Memory B cell (primary cell): ENCODE measurements at regions not wholly inside any gene's neighbourhood (a gene's known extent, or its start where the extent isn't known, plus 50 kb on each side); places are given as distances from the start of the nearest gene placed in this dataset.
"Not testable (repeated sequence)": the region's sequence is repeated elsewhere in the genome, so short reads cannot be mapped to it uniquely, and the experiment has no call there.

Experiments used
- ATAC-seq: fragments of 150-1000 bp; cut with Tn5 transposase; 2 replicates; pipeline ENCODE4 v1.10.0; 2021; ENCODE audit warnings: low read depth, mild to moderate bottlenecking, moderate library complexity
- DNase-seq, 2 donors: peaks; one replicate each; pipeline ENCODE4 v3.0.0; 2022; ENCODE audit warnings: low spot score in 2 of 2
- H3K27ac Mint-ChIP-seq: one replicate; pipeline ENCODE4 v1.8.0; 2022; ENCODE audit warnings: mild to moderate bottlenecking, moderate library complexity, mixed read lengths
- H3K27me3 Mint-ChIP-seq: one replicate; pipeline ENCODE4 v1.8.0; 2022; ENCODE audit warnings: mixed read lengths
- H3K36me3 Mint-ChIP-seq: one replicate; pipeline ENCODE4 v1.8.0; 2022; ENCODE audit warnings: mild to moderate bottlenecking, mixed read lengths
- H3K4me1 Mint-ChIP-seq: one replicate; pipeline ENCODE4 v1.8.0; 2022; ENCODE audit warnings: mixed read lengths
- H3K4me3 Mint-ChIP-seq: one replicate; pipeline ENCODE4 v1.8.0; 2022; ENCODE audit warnings: mild to moderate bottlenecking, moderate library complexity, mixed read lengths
- H3K9me3 Mint-ChIP-seq: one replicate; pipeline ENCODE4 v1.8.0; 2022; ENCODE audit warnings: mixed read lengths

GRCh38 chr14:101288436-101289229 is 272.7 kb upstream of the DIO3 start:
- Mint-ChIP-seq H3K9me3 (peaks cover 5% of the 10 kb centered on the region), H3K4me3 (no peak overlapping the region), H3K27ac (no peak overlapping the region), H3K36me3 (no peaks in the 10 kb centered on the region), H3K4me1 (no peaks in the 10 kb centered on the region), H3K27me3 (peaks cover 6% of the 10 kb centered on the region)
- DNase-seq = no peak
- no peak for ATAC-seq

- H3K4me3 Mint-ChIP-seq = no peak overlapping the region
- peaks cover 5% of the 10 kb centered on the region for H3K9me3 Mint-ChIP-seq
- no peaks in the 10 kb centered on the region for H3K36me3 Mint-ChIP-seq
- no peaks in the 10 kb centered on the region for H3K4me1 Mint-ChIP-seq
- peaks cover 6% of the 10 kb centered on the region for H3K27me3 Mint-ChIP-seq
- ATAC-seq (no peak), DNase-seq (no peak)
- H3K27ac Mint-ChIP-seq = no peak overlapping the region
Measured at GRCh38 chr14:101289230-101289690, 272.0 kb upstream of the DIO3 start.

GRCh38 chr14:101289911-101290310 is 271.4 kb upstream of the DIO3 start:
- Mint-ChIP-seq H3K27me3 (peaks cover 6% of the 10 kb centered on the region), H3K36me3 (no peaks in the 10 kb centered on the region), H3K4me3 (no peak overlapping the region), H3K4me1 (no peaks in the 10 kb centered on the region), H3K27ac (no peak overlapping the region), H3K9me3 (peaks cover 5% of the 10 kb centered on the region)
- ATAC-seq (no peak), DNase-seq (no peak)

- H3K27me3 Mint-ChIP-seq = peaks cover 2% of the 10 kb centered on the region
- ATAC-seq (no peak), DNase-seq (no peak)
- no peaks in the 10 kb centered on the region for H3K36me3 Mint-ChIP-seq
- H3K4me3 Mint-ChIP-seq = no peak overlapping the region
- peaks cover 5% of the 10 kb centered on the region for H3K9me3 Mint-ChIP-seq
- H3K27ac Mint-ChIP-seq = no peak overlapping the region
- H3K4me1 Mint-ChIP-seq = no peaks in the 10 kb centered on the region
Measured at GRCh38 chr14:101290611-101291010, 270.7 kb upstream of the DIO3 start.

- H3K4me3 Mint-ChIP-seq = no peak overlapping the region
- no peaks in the 10 kb centered on the region for H3K4me1 Mint-ChIP-seq
- H3K27ac Mint-ChIP-seq = no peak overlapping the region
- DNase-seq (no peak), ATAC-seq (no peak)
- H3K27me3 Mint-ChIP-seq = peaks cover 2% of the 10 kb centered on the region
- peaks cover 11% of the 10 kb centered on the region for H3K9me3 Mint-ChIP-seq
- no peaks in the 10 kb centered on the region for H3K36me3 Mint-ChIP-seq
Measured at GRCh38 chr14:101291390-101291789, 269.9 kb upstream of the DIO3 start.

GRCh38 chr14:101292448-101292847 is 268.8 kb upstream of the DIO3 start:
- ATAC-seq (no peak), DNase-seq (no peak)
- Mint-ChIP-seq H3K4me3 (no peak overlapping the region), H3K9me3 (peaks cover 12% of the 10 kb centered on the region), H3K4me1 (no peaks in the 10 kb centered on the region), H3K27ac (no peak overlapping the region), H3K27me3 (peaks cover 2% of the 10 kb centered on the region), H3K36me3 (peaks cover 2% of the 10 kb centered on the region)

GRCh38 chr14:101293605-101294004 is 267.7 kb upstream of the DIO3 start:
- no peak for ATAC-seq
- Mint-ChIP-seq H3K36me3 (peaks cover 2% of the 10 kb centered on the region), H3K4me1 (no peaks in the 10 kb centered on the region), H3K4me3 (no peak overlapping the region), H3K27ac (no peak overlapping the region), H3K27me3 (peaks cover 2% of the 10 kb centered on the region), H3K9me3 (peaks cover 16% of the 10 kb centered on the region)
- DNase-seq = no peak

- H3K27me3 Mint-ChIP-seq = peaks cover 2% of the 10 kb centered on the region
- DNase-seq (no peak), ATAC-seq (no peak)
- H3K4me1 Mint-ChIP-seq = no peaks in the 10 kb centered on the region
- no peak overlapping the region for H3K4me3 Mint-ChIP-seq
- H3K9me3 Mint-ChIP-seq = peaks cover 16% of the 10 kb centered on the region
- peaks cover 2% of the 10 kb centered on the region for H3K36me3 Mint-ChIP-seq
- no peak overlapping the region for H3K27ac Mint-ChIP-seq
Measured at GRCh38 chr14:101294136-101294535, 267.2 kb upstream of the DIO3 start.

GRCh38 chr14:101299781-101300180 is 261.5 kb upstream of the DIO3 start:
- H3K9me3 Mint-ChIP-seq = peaks cover 17% of the 10 kb centered on the region
- not testable (repeated sequence) for H3K4me1 Mint-ChIP-seq, H3K4me3 Mint-ChIP-seq, H3K27me3 Mint-ChIP-seq, DNase-seq, H3K36me3 Mint-ChIP-seq, ATAC-seq, H3K27ac Mint-ChIP-seq

GRCh38 chr14:101301011-101301410 is 260.3 kb upstream of the DIO3 start:
- Mint-ChIP-seq H3K36me3 (peaks cover 2% of the 10 kb centered on the region), H3K9me3 (peaks cover 15% of the 10 kb centered on the region), H3K27me3 (no peaks in the 10 kb centered on the region), H3K4me3 (no peak overlapping the region), H3K4me1 (no peaks in the 10 kb centered on the region), H3K27ac (no peak overlapping the region)
- no peak for DNase-seq
- ATAC-seq = no peak

GRCh38 chr14:101307162-101307561 is 254.1 kb upstream of the DIO3 start:
- not testable (repeated sequence) for H3K4me3 Mint-ChIP-seq, H3K36me3 Mint-ChIP-seq, H3K27ac Mint-ChIP-seq

GRCh38 chr14:101311186-101311585 is 250.1 kb upstream of the DIO3 start:
- peaks cover 15% of the 10 kb centered on the region for H3K9me3 Mint-ChIP-seq
- not testable (repeated sequence) for ATAC-seq, DNase-seq, H3K4me1 Mint-ChIP-seq, H3K4me3 Mint-ChIP-seq, H3K27ac Mint-ChIP-seq, H3K36me3 Mint-ChIP-seq, H3K27me3 Mint-ChIP-seq

More at GRCh38 chr14:101307162-101307561, 254.1 kb upstream of the DIO3 start:
- H3K4me1 Mint-ChIP-seq, H3K9me3 Mint-ChIP-seq, DNase-seq, H3K27me3 Mint-ChIP-seq, ATAC-seq: not testable (repeated sequence)

- Mint-ChIP-seq H3K4me1 (no peaks in the 10 kb centered on the region), H3K36me3 (no peaks in the 10 kb centered on the region), H3K9me3 (peaks cover 19% of the 10 kb centered on the region), H3K27ac (no peak overlapping the region), H3K27me3 (peaks cover 2% of the 10 kb centered on the region), H3K4me3 (no peak overlapping the region)
- ATAC-seq (no peak), DNase-seq (no peak)
Measured at GRCh38 chr14:101313268-101313667, 248.0 kb upstream of the DIO3 start.

GRCh38 chr14:101315802-101316296 is 245.4 kb upstream of the DIO3 start:
- ATAC-seq = no peak
- Mint-ChIP-seq H3K4me1 (no peaks in the 10 kb centered on the region), H3K27me3 (peaks cover 2% of the 10 kb centered on the region)

GRCh38 chr14:101318271-101318670 is 243.0 kb upstream of the DIO3 start:
- H3K36me3 Mint-ChIP-seq = no peaks in the 10 kb centered on the region

More at GRCh38 chr14:101315802-101316296, 245.4 kb upstream of the DIO3 start:
- no peak for DNase-seq
- Mint-ChIP-seq H3K27ac (no peak overlapping the region), H3K9me3 (peaks cover 14% of the 10 kb centered on the region), H3K36me3 (no peaks in the 10 kb centered on the region), H3K4me3 (no peak overlapping the region)

More at GRCh38 chr14:101318271-101318670, 243.0 kb upstream of the DIO3 start:
- DNase-seq (no peak), ATAC-seq (no peak)
- Mint-ChIP-seq H3K27me3 (peaks cover 2% of the 10 kb centered on the region), H3K4me3 (no peak overlapping the region), H3K9me3 (peaks cover 14% of the 10 kb centered on the region), H3K27ac (no peak overlapping the region), H3K4me1 (no peaks in the 10 kb centered on the region)
